Neural cell (in vitro differentiated cells): ENCODE measurements at regions not wholly inside any gene's neighbourhood (a gene's known extent, or its start where the extent isn't known, plus 50 kb on each side); places are given as distances from the start of the nearest gene placed in this dataset.

Experiments used
- EP300 ChIP-seq: fragments of 450-650 bp; conservative IDR thresholded peaks from 2 replicates; pipeline ENCODE4 v1.6.1; 2014; ENCODE audit warnings: antibody characterized with exemption, mild to moderate bottlenecking, moderate library complexity; ENCODE audit not compliant: poor library complexity, severe bottlenecking
- EZH2 ChIP-seq: fragments of 200-600, 300-800 bp; shearing (Covaris generic), sonication (generic); IDR thresholded peaks from 2 replicates; pipeline ENCODE4 v1.6.1; 2014; ENCODE audit warnings: antibody characterized with exemption, low read length, borderline replicate concordance, mild to moderate bottlenecking; ENCODE audit not compliant: insufficient read depth, poor library complexity, severe bottlenecking
- MXI1 ChIP-seq: fragments of 450-650 bp; conservative IDR thresholded peaks from 2 replicates; pipeline ENCODE4 v1.6.1; 2014; ENCODE audit warnings: antibody characterized with exemption, mild to moderate bottlenecking; ENCODE audit not compliant: poor library complexity, severe bottlenecking
- POLR2AphosphoS5 ChIP-seq: IDR thresholded peaks from 2 replicates; pipeline ENCODE4 v1.6.1; 2012
- RAD21 ChIP-seq: fragments of 450-650 bp; conservative IDR thresholded peaks from 2 replicates; pipeline ENCODE4 v1.6.1; 2014; ENCODE audit warnings: antibody characterized with exemption, mild to moderate bottlenecking, moderate library complexity
- SMC3 ChIP-seq: fragments of 450-650 bp; conservative IDR thresholded peaks from 2 replicates; pipeline ENCODE4 v1.6.1; 2014; ENCODE audit warnings: antibody characterized with exemption, mild to moderate bottlenecking, moderate library complexity; ENCODE audit not compliant: poor library complexity
- TAF1 ChIP-seq: IDR thresholded peaks from 2 replicates; pipeline ENCODE4 v1.6.1; 2012; ENCODE audit warnings: low read depth
- TF ChIP-seq, protein P1 (sequence below): fragments of 450-650 bp; IDR thresholded peaks from 2 replicates; pipeline ENCODE4 v1.5.1; 2014; ENCODE audit warnings: antibody characterized with exemption, mild to moderate bottlenecking, moderate library complexity; ENCODE audit not compliant: poor library complexity, severe bottlenecking

DNA sequence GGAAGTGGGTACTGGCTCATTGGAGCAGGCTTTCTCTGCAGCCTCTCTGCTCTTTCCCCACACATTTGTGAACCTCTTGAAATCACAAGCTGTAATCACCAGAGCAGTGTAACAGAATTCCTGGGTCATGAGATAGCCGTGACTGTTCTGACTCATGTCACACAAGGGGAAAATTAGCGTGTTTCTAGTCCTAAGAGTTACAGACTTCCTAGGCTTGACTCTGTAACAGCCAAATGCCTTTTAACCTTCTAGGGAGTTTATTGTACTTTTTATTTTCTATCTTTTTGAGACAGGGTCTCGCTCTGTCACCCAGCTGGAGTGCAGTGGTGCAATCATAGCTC is 54.7 kb upstream of the TRAK1 start:
- TF ChIP-seq, protein P1, sequence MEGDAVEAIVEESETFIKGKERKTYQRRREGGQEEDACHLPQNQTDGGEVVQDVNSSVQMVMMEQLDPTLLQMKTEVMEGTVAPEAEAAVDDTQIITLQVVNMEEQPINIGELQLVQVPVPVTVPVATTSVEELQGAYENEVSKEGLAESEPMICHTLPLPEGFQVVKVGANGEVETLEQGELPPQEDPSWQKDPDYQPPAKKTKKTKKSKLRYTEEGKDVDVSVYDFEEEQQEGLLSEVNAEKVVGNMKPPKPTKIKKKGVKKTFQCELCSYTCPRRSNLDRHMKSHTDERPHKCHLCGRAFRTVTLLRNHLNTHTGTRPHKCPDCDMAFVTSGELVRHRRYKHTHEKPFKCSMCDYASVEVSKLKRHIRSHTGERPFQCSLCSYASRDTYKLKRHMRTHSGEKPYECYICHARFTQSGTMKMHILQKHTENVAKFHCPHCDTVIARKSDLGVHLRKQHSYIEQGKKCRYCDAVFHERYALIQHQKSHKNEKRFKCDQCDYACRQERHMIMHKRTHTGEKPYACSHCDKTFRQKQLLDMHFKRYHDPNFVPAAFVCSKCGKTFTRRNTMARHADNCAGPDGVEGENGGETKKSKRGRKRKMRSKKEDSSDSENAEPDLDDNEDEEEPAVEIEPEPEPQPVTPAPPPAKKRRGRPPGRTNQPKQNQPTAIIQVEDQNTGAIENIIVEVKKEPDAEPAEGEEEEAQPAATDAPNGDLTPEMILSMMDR = no peak
- TF ChIP-seq MXI1 = no peak
- TF ChIP-seq EP300 = no peak
- no peak for TF ChIP-seq POLR2AphosphoS5
- no peak for TF ChIP-seq EZH2
- TF ChIP-seq RAD21 = no peak
- TF ChIP-seq TAF1 = no peak
- no peak for TF ChIP-seq SMC3
